ENCODE measurements at regions not wholly inside any gene's neighbourhood (a gene's known extent, or its start where the extent isn't known, plus 50 kb on each side); places are given as distances from the start of the nearest gene placed in this dataset.

GRCh38 chr2:198782734-198783133 lies 675.0 kb downstream of the SATB2 start:
- no peak for DNase-seq

- DNase-seq: no peak
Observed at GRCh38 chr2:198776616-198777406, 680.9 kb downstream of the SATB2 start.

- DNase-seq: no peak
Observed at GRCh38 chr2:198775737-198776136, 682.0 kb downstream of the SATB2 start.

GRCh38 chr2:198774576-198774975 lies 683.2 kb downstream of the SATB2 start:
- no peak for DNase-seq

GRCh38 chr2:198767694-198768093 lies 690.0 kb downstream of the SATB2 start:
- DNase-seq: no peak

- DNase-seq: no peak
Observed at GRCh38 chr2:198763793-198764192, 693.9 kb downstream of the SATB2 start.

GRCh38 chr2:198762441-198762840 lies 695.3 kb downstream of the SATB2 start:
- no peak for DNase-seq

GRCh38 chr2:198757069-198757468 lies 700.7 kb downstream of the SATB2 start:
- no peak for DNase-seq

GRCh38 chr2:198756166-198756565 lies 701.6 kb downstream of the SATB2 start:
- DNase-seq: no peak

- no peak for DNase-seq
Observed at GRCh38 chr2:198753101-198753500, 704.6 kb downstream of the SATB2 start.

- no peak for DNase-seq
Observed at GRCh38 chr2:198749364-198749763, 708.4 kb downstream of the SATB2 start.

- DNase-seq: no peak
Observed at GRCh38 chr2:198731842-198732399, 725.8 kb downstream of the SATB2 start.

- no peak for DNase-seq
Observed at GRCh38 chr2:198720266-198720665, 737.5 kb downstream of the SATB2 start.

GRCh38 chr2:198717451-198717850 lies 740.3 kb downstream of the SATB2 start:
- no peak for DNase-seq

- no peak for DNase-seq
Observed at GRCh38 chr2:198715302-198715835, 742.4 kb downstream of the SATB2 start.

- DNase-seq: no peak
Observed at GRCh38 chr2:198712485-198712884, 745.3 kb downstream of the SATB2 start.

GRCh38 chr2:198711484-198711883 lies 746.3 kb downstream of the SATB2 start:
- DNase-seq: no peak

GRCh38 chr2:198710562-198710961 lies 747.2 kb downstream of the SATB2 start:
- DNase-seq: no peak

GRCh38 chr2:198706476-198707082 lies 751.2 kb downstream of the SATB2 start:
- DNase-seq: no peak

- no peak for DNase-seq
Observed at GRCh38 chr2:198703281-198703680, 754.5 kb downstream of the SATB2 start.

GRCh38 chr2:198702796-198703195 lies 754.9 kb downstream of the SATB2 start:
- DNase-seq: no peak

- DNase-seq: no peak
Observed at GRCh38 chr2:198701481-198701880, 756.3 kb downstream of the SATB2 start.

GRCh38 chr2:198700319-198700718 lies 757.4 kb downstream of the SATB2 start:
- DNase-seq: no peak

GRCh38 chr2:198698230-198698629 lies 759.5 kb downstream of the SATB2 start:
- no peak for DNase-seq
